ENCODE measurements at regions not wholly inside any gene's neighbourhood (a gene's known extent, or its start where the extent isn't known, plus 50 kb on each side); places are given as distances from the start of the nearest gene placed in this dataset.

- no peak for DNase-seq
These were observed 146.0 kb downstream of the MIS18A start for GRCh38 chr21:32132881-32133280.

- no peak for DNase-seq
These were observed 146.4 kb downstream of the MIS18A start for GRCh38 chr21:32132409-32132808.

- no peak for DNase-seq
These were observed 146.9 kb downstream of the MIS18A start for GRCh38 chr21:32131960-32132359.

GRCh38 chr21:32131164-32131563 is 147.7 kb downstream of the MIS18A start:
- no peak for DNase-seq

GRCh38 chr21:32130031-32130891 is 148.6 kb downstream of the MIS18A start:
- DNase-seq: no peak

GRCh38 chr21:32127081-32127480 is 151.8 kb downstream of the MIS18A start:
- no peak for DNase-seq

- no peak for DNase-seq
These were observed 156.8 kb downstream of the MIS18A start for GRCh38 chr21:32122082-32122481.

GRCh38 chr21:32120230-32120629 is 158.6 kb downstream of the MIS18A start:
- DNase-seq: no peak

- DNase-seq: no peak
These were observed 159.0 kb downstream of the MIS18A start for GRCh38 chr21:32119811-32120210.

GRCh38 chr21:32119389-32119788 is 159.5 kb downstream of the MIS18A start:
- no peak for DNase-seq

- DNase-seq: no peak
These were observed 164.3 kb downstream of the MIS18A start for GRCh38 chr21:32114419-32115035.

- no peak for DNase-seq
These were observed 165.4 kb downstream of the MIS18A start for GRCh38 chr21:32113486-32113885.

GRCh38 chr21:32112195-32112594 is 166.7 kb downstream of the MIS18A start:
- peak; percentile 33 for DNase-seq

GRCh38 chr21:32108566-32108965 is 170.3 kb downstream of the MIS18A start:
- no peak for DNase-seq

GRCh38 chr21:32103361-32103760 is 175.5 kb downstream of the MIS18A start:
- DNase-seq: no peak

GRCh38 chr21:32102426-32102825 is 176.4 kb downstream of the MIS18A start:
- no peak for DNase-seq

- DNase-seq: no peak
These were observed 177.6 kb downstream of the MIS18A start for GRCh38 chr21:32101277-32101676.

- peak; percentile 3 for DNase-seq
These were observed 178.4 kb downstream of the MIS18A start for GRCh38 chr21:32100423-32100822.

GRCh38 chr21:32099812-32100416 is 178.9 kb downstream of the MIS18A start:
- no peak for DNase-seq

- DNase-seq: peak; percentile 3
These were observed 182.4 kb downstream of the MIS18A start for GRCh38 chr21:32096411-32096810.

GRCh38 chr21:32094804-32095203 is 184.0 kb downstream of the MIS18A start:
- DNase-seq: no peak

- no peak for DNase-seq
These were observed 185.0 kb downstream of the MIS18A start for GRCh38 chr21:32093646-32094462.

- no peak for DNase-seq
These were observed 187.9 kb downstream of the MIS18A start for GRCh38 chr21:32090956-32091355.
